SK-N-SH (cell line): ENCODE measurements at regions not wholly inside any gene's neighbourhood (a gene's known extent, or its start where the extent isn't known, plus 50 kb on each side); places are given as distances from the start of the nearest gene placed in this dataset.
"Not testable (repeated sequence)": the region's sequence is repeated elsewhere in the genome, so short reads cannot be mapped to it uniquely, and the experiment has no call there.

Experiments
- CTCF ChIA-PET: fragments of 300-600, 350-600 bp; formaldehyde crosslinking; extraction: SDS; loops from one replicate; lab custom pipeline; 2021; lab: Yijun Ruan, JAX
- POLR2A ChIA-PET: fragments of 350-600 bp; sonication (Branson Sonifier 250); formaldehyde crosslinking; extraction: SDS; loops from one replicate; lab custom pipeline; 2020; ENCODE audit warnings: antibody characterized with exemption, inconsistent platforms; lab: Yijun Ruan, JAX
- DNase-seq: peaks from one replicate; pipeline ENCODE4 v3.0.0; 2012
- H2AFZ ChIP-seq: fragments of 200-600 bp; sonication (generic); 2 replicates; pipeline ENCODE4 v1.8.1; 2016; ENCODE audit warnings: antibody characterized with exemption, mild to moderate bottlenecking, low read depth
- H3F3A ChIP-seq: fragments of 200-600 bp; sonication (generic); replicated peaks from 2 replicates; pipeline ENCODE3; 2016; ENCODE audit warnings: antibody characterized with exemption, mild to moderate bottlenecking; ENCODE audit not compliant: insufficient read depth
- H3K27ac ChIP-seq, 2 experiments: fragments of 200-500 bp in 1 of 2; fragments of 200-600 bp in 1 of 2; sonication (Bioruptor generic) in 1 of 2; sonication (generic), shearing (Covaris generic) in 1 of 2; 2 replicates each; pipeline versions ENCODE4 v1.5.1 to v1.6.1; 2014 to 2016; ENCODE audit warnings: low read depth in 2 of 2, inconsistent platforms in 1 of 2, low read length in 1 of 2, mild to moderate bottlenecking in 1 of 2, mixed read lengths in 1 of 2
- H3K27me3 ChIP-seq: fragments of 200-600 bp; sonication (generic), shearing (Covaris generic); 2 replicates; pipeline ENCODE4 v1.6.1; 2016; ENCODE audit warnings: mixed run types; ENCODE audit not compliant: insufficient read depth
- H3K36me3 ChIP-seq, 2 experiments: fragments of 200-500 bp in 1 of 2; fragments of 200-600 bp in 1 of 2; sonication (Bioruptor generic) in 1 of 2; sonication (generic) in 1 of 2; replicated peaks in 1 of 2; 2 replicates each; pipeline versions ENCODE3 to v1.5.1; 2014 to 2016; ENCODE audit warnings: low read length in 1 of 2, mild to moderate bottlenecking in 1 of 2; ENCODE audit not compliant: insufficient read depth in 2 of 2, control insufficient read depth in 1 of 2
- H3K4me1 ChIP-seq, 2 experiments: fragments of 200-500 bp in 1 of 2; fragments of 200-600 bp in 1 of 2; sonication (Bioruptor generic) in 1 of 2; sonication (generic), shearing (Covaris generic) in 1 of 2; 2 replicates each; pipeline versions ENCODE4 v1.5.1 to v1.6.1; 2014 to 2016; ENCODE audit warnings: low read depth in 1 of 2, low read length in 1 of 2, mixed run types in 1 of 2; ENCODE audit not compliant: insufficient read depth in 2 of 2, control insufficient read depth in 1 of 2
- H3K4me2 ChIP-seq: fragments of 200-600 bp; sonication (generic), shearing (Covaris generic); 2 replicates; pipeline ENCODE4 v1.6.1; 2017; ENCODE audit warnings: mixed run types
- H3K4me3 ChIP-seq, 2 experiments: fragments of 200-500 bp in 1 of 2; fragments of 200-600 bp in 1 of 2; sonication (Bioruptor generic) in 1 of 2; sonication (generic), shearing (Covaris generic) in 1 of 2; 2 replicates each; pipeline versions ENCODE4 v1.5.1 to v1.8.1; 2014 to 2016; ENCODE audit warnings: low read depth in 2 of 2, inconsistent platforms in 1 of 2, low read length in 1 of 2, mild to moderate bottlenecking in 1 of 2, mixed read lengths in 1 of 2, moderate library complexity in 1 of 2
- H3K79me2 ChIP-seq: fragments of 200-600 bp; sonication (generic); 2 replicates; pipeline ENCODE4 v1.8.1; 2017; ENCODE audit warnings: mild to moderate bottlenecking; ENCODE audit not compliant: insufficient read depth
- H3K9ac ChIP-seq: fragments of 200-600 bp; sonication (generic); 2 replicates; pipeline ENCODE4 v1.6.1; 2017; ENCODE audit warnings: mixed run types
- H3K9me2 ChIP-seq: fragments of 200-600 bp; sonication (generic); 2 replicates; pipeline ENCODE4 v1.6.1; 2017; ENCODE audit warnings: mixed run types
- H3K9me3 ChIP-seq: fragments of 200-600 bp; sonication (generic); 2 replicates; pipeline ENCODE4 v1.6.1; 2017; ENCODE audit warnings: mixed run types, mild to moderate bottlenecking, moderate library complexity
- H4K20me1 ChIP-seq: fragments of 200-600 bp; sonication (generic); 2 replicates; pipeline ENCODE4 v1.6.1; 2017; ENCODE audit warnings: mild to moderate bottlenecking, mixed run types; ENCODE audit not compliant: insufficient read depth
- ELF1 ChIP-seq: IDR thresholded peaks from 2 replicates; pipeline ENCODE4 v1.4.0; 2012
- EZH2phosphoT487 ChIP-seq: fragments of 200-600 bp; sonication (generic); IDR thresholded peaks from 2 replicates; pipeline ENCODE4 v1.6.1; 2017; ENCODE audit warnings: low read depth, mixed run types, mild to moderate bottlenecking, antibody characterized with exemption, moderate library complexity, borderline replicate concordance
- GABPA ChIP-seq: IDR thresholded peaks from 2 replicates; pipeline ENCODE4 v1.4.0; 2012; ENCODE audit warnings: low read depth, mild to moderate bottlenecking
- GATA2 ChIP-seq: sonication (generic); formaldehyde crosslinking; IDR thresholded peaks from 2 replicates; pipeline ENCODE4 v1.5.0; 2020; ENCODE audit warnings: mild to moderate bottlenecking, missing genetic modification reagents
- MEF2A ChIP-seq: IDR thresholded peaks from 2 replicates; pipeline ENCODE4 v1.4.0; 2012; ENCODE audit warnings: low read depth, borderline replicate concordance
- MXI1 ChIP-seq: IDR thresholded peaks from 2 replicates; pipeline ENCODE4 v1.6.1; 2012; ENCODE audit warnings: mild to moderate bottlenecking, low read depth, low read length, improper control_type of control experiment
- NFIC ChIP-seq: IDR thresholded peaks from 2 replicates; pipeline ENCODE4 v1.4.0; 2012; ENCODE audit warnings: borderline replicate concordance
- RAD21 ChIP-seq: IDR thresholded peaks from 2 replicates; pipeline ENCODE4 v1.6.1; 2012; ENCODE audit warnings: mild to moderate bottlenecking, low read length
- RCOR1 ChIP-seq: fragments of 150-350 bp; IDR thresholded peaks from 2 replicates; pipeline ENCODE4 v1.6.1; 2017; ENCODE audit warnings: antibody characterized with exemption, low read length
- SIN3A ChIP-seq: IDR thresholded peaks from 2 replicates; pipeline ENCODE4 v1.6.1; 2012; ENCODE audit warnings: low read depth, mild to moderate bottlenecking, low read length, moderate library complexity, borderline replicate concordance
- SMC3 ChIP-seq: IDR thresholded peaks from 2 replicates; pipeline ENCODE4 v1.6.1; 2012; ENCODE audit warnings: low read depth, low read length, improper control_type of control experiment
- TCF12 ChIP-seq: IDR thresholded peaks from 2 replicates; pipeline ENCODE4 v1.4.0; 2012
- TEAD4 ChIP-seq: IDR thresholded peaks from 2 replicates; pipeline ENCODE4 v1.4.0; 2012; ENCODE audit warnings: mild to moderate bottlenecking, borderline replicate concordance; ENCODE audit not compliant: insufficient read depth
- YY1 ChIP-seq: IDR thresholded peaks from 2 replicates; pipeline ENCODE4 v1.4.0; 2012; ENCODE audit warnings: low read depth, mild to moderate bottlenecking
- WGBS: methylation state at CpG from one replicate; pipeline ENCODE4 v1.1.6; 2017; ENCODE audit warnings: low lambda C conversion rate; 5-methylcytosine and 5-hydroxymethylcytosine counted together
- TF ChIP-seq, protein P1 (sequence below): IDR thresholded peaks from 2 replicates; pipeline ENCODE4 v1.4.0; 2012; ENCODE audit warnings: low read depth, borderline replicate concordance
- TF ChIP-seq, protein P2 (sequence below): fragments of 150-350 bp; IDR thresholded peaks from 2 replicates; pipeline ENCODE4 v1.6.1; 2016; ENCODE audit warnings: mild to moderate bottlenecking, low read depth, low read length
- TF ChIP-seq, protein P3 (sequence below): IDR thresholded peaks from 2 replicates; pipeline ENCODE4 v1.4.0; 2012; ENCODE audit warnings: low read depth, borderline replicate concordance
- TF ChIP-seq, protein P4 (sequence below): fragments of 150-350 bp; IDR thresholded peaks from 2 replicates; pipeline ENCODE4 v1.6.1; 2017; ENCODE audit warnings: antibody characterized with exemption, low read length, low read depth, borderline replicate concordance
- TF ChIP-seq, protein P5 (sequence below): IDR thresholded peaks from 2 replicates; pipeline ENCODE4 v1.4.0; 2012; ENCODE audit warnings: low read depth

DNA sequence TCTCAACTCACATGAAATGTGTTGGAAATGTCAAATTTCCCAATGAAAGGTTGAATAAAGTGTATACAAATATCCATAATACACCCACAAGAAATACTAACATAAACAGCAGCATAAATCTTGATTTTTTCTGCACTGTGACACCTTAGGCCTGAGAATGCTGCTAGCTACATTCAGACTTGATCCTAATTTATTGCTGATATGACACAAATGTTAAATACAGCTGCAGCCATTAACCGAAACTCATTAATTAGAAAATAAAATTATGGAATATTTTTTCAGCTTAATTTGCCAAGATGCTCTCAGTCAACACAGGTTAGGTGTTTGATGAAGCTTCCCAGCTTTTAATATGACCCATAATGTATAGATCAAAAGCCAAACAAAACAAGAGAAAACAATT is 914.3 kb upstream of the C9orf72 start:
- POLR2A ChIA-PET, result no interaction called here
- no peak for TF ChIP-seq ELF1
- TF ChIP-seq, protein P1, sequence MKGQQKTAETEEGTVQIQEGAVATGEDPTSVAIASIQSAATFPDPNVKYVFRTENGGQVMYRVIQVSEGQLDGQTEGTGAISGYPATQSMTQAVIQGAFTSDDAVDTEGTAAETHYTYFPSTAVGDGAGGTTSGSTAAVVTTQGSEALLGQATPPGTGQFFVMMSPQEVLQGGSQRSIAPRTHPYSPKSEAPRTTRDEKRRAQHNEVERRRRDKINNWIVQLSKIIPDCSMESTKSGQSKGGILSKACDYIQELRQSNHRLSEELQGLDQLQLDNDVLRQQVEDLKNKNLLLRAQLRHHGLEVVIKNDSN, result no peak
- TF ChIP-seq, protein P2, sequence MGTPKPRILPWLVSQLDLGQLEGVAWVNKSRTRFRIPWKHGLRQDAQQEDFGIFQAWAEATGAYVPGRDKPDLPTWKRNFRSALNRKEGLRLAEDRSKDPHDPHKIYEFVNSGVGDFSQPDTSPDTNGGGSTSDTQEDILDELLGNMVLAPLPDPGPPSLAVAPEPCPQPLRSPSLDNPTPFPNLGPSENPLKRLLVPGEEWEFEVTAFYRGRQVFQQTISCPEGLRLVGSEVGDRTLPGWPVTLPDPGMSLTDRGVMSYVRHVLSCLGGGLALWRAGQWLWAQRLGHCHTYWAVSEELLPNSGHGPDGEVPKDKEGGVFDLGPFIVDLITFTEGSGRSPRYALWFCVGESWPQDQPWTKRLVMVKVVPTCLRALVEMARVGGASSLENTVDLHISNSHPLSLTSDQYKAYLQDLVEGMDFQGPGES, result no peak
- TF ChIP-seq TCF12, result no peak
- TF ChIP-seq, protein P3, sequence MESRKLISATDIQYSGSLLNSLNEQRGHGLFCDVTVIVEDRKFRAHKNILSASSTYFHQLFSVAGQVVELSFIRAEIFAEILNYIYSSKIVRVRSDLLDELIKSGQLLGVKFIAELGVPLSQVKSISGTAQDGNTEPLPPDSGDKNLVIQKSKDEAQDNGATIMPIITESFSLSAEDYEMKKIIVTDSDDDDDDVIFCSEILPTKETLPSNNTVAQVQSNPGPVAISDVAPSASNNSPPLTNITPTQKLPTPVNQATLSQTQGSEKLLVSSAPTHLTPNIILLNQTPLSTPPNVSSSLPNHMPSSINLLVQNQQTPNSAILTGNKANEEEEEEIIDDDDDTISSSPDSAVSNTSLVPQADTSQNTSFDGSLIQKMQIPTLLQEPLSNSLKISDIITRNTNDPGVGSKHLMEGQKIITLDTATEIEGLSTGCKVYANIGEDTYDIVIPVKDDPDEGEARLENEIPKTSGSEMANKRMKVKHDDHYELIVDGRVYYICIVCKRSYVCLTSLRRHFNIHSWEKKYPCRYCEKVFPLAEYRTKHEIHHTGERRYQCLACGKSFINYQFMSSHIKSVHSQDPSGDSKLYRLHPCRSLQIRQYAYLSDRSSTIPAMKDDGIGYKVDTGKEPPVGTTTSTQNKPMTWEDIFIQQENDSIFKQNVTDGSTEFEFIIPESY, result no peak
- TF ChIP-seq, protein P4, sequence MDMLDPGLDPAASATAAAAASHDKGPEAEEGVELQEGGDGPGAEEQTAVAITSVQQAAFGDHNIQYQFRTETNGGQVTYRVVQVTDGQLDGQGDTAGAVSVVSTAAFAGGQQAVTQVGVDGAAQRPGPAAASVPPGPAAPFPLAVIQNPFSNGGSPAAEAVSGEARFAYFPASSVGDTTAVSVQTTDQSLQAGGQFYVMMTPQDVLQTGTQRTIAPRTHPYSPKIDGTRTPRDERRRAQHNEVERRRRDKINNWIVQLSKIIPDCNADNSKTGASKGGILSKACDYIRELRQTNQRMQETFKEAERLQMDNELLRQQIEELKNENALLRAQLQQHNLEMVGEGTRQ, result no peak
- no peak for TF ChIP-seq RCOR1
- TF ChIP-seq YY1, result no peak
- TF ChIP-seq GABPA, result no peak
- TF ChIP-seq MEF2A, result no peak
- no peak for TF ChIP-seq EZH2phosphoT487
- WGBS, result 64% methylated on average over 1 of the region's 1 CpG

DNA sequence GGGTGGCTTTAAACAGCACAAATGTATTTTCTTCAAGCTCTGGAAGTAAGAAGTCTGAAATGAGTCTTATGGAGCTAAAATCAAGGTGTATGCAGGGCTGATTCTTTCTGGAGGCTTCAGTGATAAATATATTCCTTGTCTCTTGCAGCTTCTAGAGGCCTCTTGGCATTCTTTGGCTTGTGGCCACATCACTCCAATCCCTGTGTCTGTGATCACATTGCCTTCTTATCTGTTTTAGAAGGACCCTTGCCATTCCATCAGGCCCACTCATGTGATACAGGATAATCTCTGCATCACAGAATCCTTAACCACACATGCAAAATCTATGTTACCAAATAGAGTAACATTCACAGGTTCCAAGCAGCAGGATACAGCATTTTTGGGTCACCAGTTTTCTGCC is 917.8 kb upstream of the C9orf72 start:
- Histone ChIP-seq H3K9ac (no peak overlapping the region), H3K36me3 (no peaks in the 10 kb centered on the region), H3K27ac (no peak overlapping the region), H3K79me2 (no peaks in the 10 kb centered on the region), H3F3A (no peaks in the 10 kb centered on the region), H3K4me1 (no peaks in the 10 kb centered on the region), H3K4me2 (no peak overlapping the region), H3K4me3 (no peak overlapping the region), H3K9me3 (no peaks in the 10 kb centered on the region), H2AFZ (no peak overlapping the region)
- DNase-seq, result no peak
- ChIA-PET CTCF (no interaction called here), POLR2A (no interaction called here)
- TF ChIP-seq MXI1 (no peak), TEAD4 (no peak), SMC3 (no peak), RAD21 (no peak), TCF12 (no peak), GATA2 (CRISPR knock-in tag) (no peak), NFIC (no peak), SIN3A (no peak), MEF2A (no peak)
- TF ChIP-seq, protein P5, sequence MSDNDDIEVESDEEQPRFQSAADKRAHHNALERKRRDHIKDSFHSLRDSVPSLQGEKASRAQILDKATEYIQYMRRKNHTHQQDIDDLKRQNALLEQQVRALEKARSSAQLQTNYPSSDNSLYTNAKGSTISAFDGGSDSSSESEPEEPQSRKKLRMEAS, result no peak
- TF ChIP-seq, all 33 proteins: peak for 0
- Histone ChIP-seq H3K27me3 (no peaks in the 10 kb centered on the region), H3K9me2 (no peaks in the 10 kb centered on the region), H4K20me1 (no peaks in the 10 kb centered on the region)

More for the DNA sequence above, 914.3 kb upstream of the C9orf72 start:
- Histone ChIP-seq H3K27me3 (no peaks in the 10 kb centered on the region), H3K79me2 (no peaks in the 10 kb centered on the region; the same call in 1 of the 2 replicates), H3K9me3 (no peaks in the 10 kb centered on the region), H4K20me1 (no peaks in the 10 kb centered on the region), H3K9ac (no peak overlapping the region), H2AFZ (no peak overlapping the region), H3K27ac (no peak overlapping the region), H3K4me3 (no peak overlapping the region), H3F3A (no peaks in the 10 kb centered on the region), H3K4me1 (no peaks in the 10 kb centered on the region), H3K9me2 (no peaks in the 10 kb centered on the region), H3K36me3 (no peaks in the 10 kb centered on the region), H3K4me2 (no peak overlapping the region)
- CTCF ChIA-PET, result no interaction called here
- DNase-seq, result no peak

DNA sequence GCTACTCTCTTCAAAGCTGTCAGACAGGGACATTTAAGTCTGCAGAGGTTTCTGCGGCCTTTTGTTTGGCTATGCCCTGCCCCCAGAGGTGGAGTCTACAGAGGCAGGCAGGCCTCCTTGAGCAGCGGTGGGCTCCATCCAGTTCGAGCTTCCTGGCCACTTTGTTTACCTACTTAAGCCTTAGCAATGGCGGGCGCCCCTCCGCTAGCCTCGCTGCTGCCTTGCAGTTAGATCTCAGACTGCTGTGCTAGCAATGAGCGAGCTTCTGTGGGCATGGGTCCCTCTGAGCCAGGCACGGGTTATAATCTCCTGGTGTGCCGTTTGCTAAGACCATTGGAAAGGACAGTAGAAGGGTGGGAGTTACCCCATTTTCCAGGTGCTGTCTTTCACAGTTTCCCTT is 924.9 kb upstream of the C9orf72 start:
- WGBS, result 94% methylated on average over 7 of the region's 10 CpGs

More for the DNA sequence above, 924.9 kb upstream of the C9orf72 start:
- H3F3A ChIP-seq, H3K9me3 ChIP-seq, H3K4me3 ChIP-seq, H3K9ac ChIP-seq, H3K36me3 ChIP-seq, H4K20me1 ChIP-seq, H3K27ac ChIP-seq, H3K79me2 ChIP-seq, POLR2A ChIA-PET, DNase-seq, H3K9me2 ChIP-seq, H3K4me2 ChIP-seq, H2AFZ ChIP-seq, H3K27me3 ChIP-seq: not testable (repeated sequence)
- CTCF ChIA-PET, result interaction anchor here (0.9 kb wide), 1 partner anchor 42 kb away, joined by 3 read pairs; no protein-coding TSS in a partner anchor
- H3K4me1 ChIP-seq, result peaks cover 0 to 11% of the 10 kb centered on the region in 2 experiments; a peak in 3 of 4 replicates
